ENCODE measurements at regions not wholly inside any gene's neighbourhood (a gene's known extent, or its start where the extent isn't known, plus 50 kb on each side); places are given as distances from the start of the nearest gene placed in this dataset.
A peak's percentile ranks its signal among the peaks of the same experiment; 100 is the strongest.

GRCh38 chr11:13073119-13073981 is 64.2 kb downstream of the RASSF10 start (continued):
- no peak for TF ChIP-seq PPARG (CRISPR knock-in tag; conservative IDR thresholded peaks at IDR 0.05)
- TF ChIP-seq ZBTB49 (CRISPR knock-in tag; IDR thresholded peaks at IDR 0.05; ENCODE audit: borderline replicate concordance) = no peak
- peak in 1 of 2 experiments; percentile 26; a peak in 1 of 4 replicates for TF ChIP-seq EP300 (IDR thresholded peaks at IDR 0.05; ENCODE audit: low read depth in 2 of 2, low read length in 2 of 2)
- TF ChIP-seq EP300 (CRISPR knock-in tag; IDR thresholded peaks at IDR 0.05; ENCODE audit: borderline replicate concordance) = no peak
- TF ChIP-seq ZNF3 (CRISPR knock-in tag; IDR thresholded peaks at IDR 0.05) = no peak
- no peak for TF ChIP-seq ZNF230 (CRISPR knock-in tag; IDR thresholded peaks at IDR 0.05)

- ATAC-seq (no peak), DNase-seq (ENCODE audit: low spot score) (no peak), FAIRE-seq (no peak)
- no peak overlapping the region for H3K4me2 ChIP-seq (ENCODE audit: low read depth, low read length)
- H3K9me3 ChIP-seq (ENCODE audit: low read length) = no peaks in the 10 kb centered on the region
- H3K9ac ChIP-seq (ENCODE audit: insufficient read depth, low read depth, low read length) = no peak overlapping the region
- intact Hi-C loops (cut with micrococcal nuclease; ENCODE audit: unreplicated experiment) (no loop called here), in situ Hi-C loops (cut with HindIII; ENCODE audit: extremely low pct_ligation_motif_present, low pct_unique_long_range_greater_than_20kb) (no loop called here)
- no TSS peak for BruUV-seq (replicated peaks)
- no peaks in the 10 kb centered on the region for H3K79me2 ChIP-seq (ENCODE audit: insufficient read depth, low read length)
- no peaks in the 10 kb centered on the region for H4K20me1 ChIP-seq (ENCODE audit: insufficient read depth, low read length)
- H3K36me3 ChIP-seq (replicated peaks in 1 of 2; ENCODE audit: control insufficient read depth in 1 of 2, insufficient read depth in 2 of 2, low read length in 2 of 2) = no peaks in the 10 kb centered on the region
- H3K4me3 ChIP-seq (replicated peaks in 1 of 3; ENCODE audit: insufficient read depth in 1 of 3, low read depth in 2 of 3, low read length in 3 of 3) = no peak overlapping the region
- ChIA-PET CTCF (ENCODE audit: low intra/inter-chr PET ratio, low total read pairs) (no interaction called here), POLR2A (no interaction called here)
- no peaks in the 10 kb centered on the region; a peak in 2 of 5 replicates for H3K27me3 ChIP-seq (ENCODE audit: control insufficient read depth in 1 of 2, insufficient read depth in 2 of 2, low read length in 2 of 2)
- H3K4me1 ChIP-seq (ENCODE audit: insufficient read depth, low read length) = peaks cover 25% of the 10 kb centered on the region
- no peak overlapping the region for H3K27ac ChIP-seq (ENCODE audit: extremely low read length, insufficient read depth, low read length)
- no peak overlapping the region for H2AFZ ChIP-seq (ENCODE audit: low read length)
- WGBS (ENCODE audit: low lambda C conversion rate) = 48% methylated on average over 6 of the region's 6 CpGs
- TF ChIP-seq MEIS2 (CRISPR knock-in tag; IDR thresholded peaks at IDR 0.05) (no peak), CTCF (CRISPR knock-in tag; IDR thresholded peaks at IDR 0.05) (no peak), ATF7 (IDR thresholded peaks at IDR 0.05) (no peak), ATF7 (CRISPR knock-in tag; IDR thresholded peaks at IDR 0.05) (no peak), ZNF274 (CRISPR knock-in tag; IDR thresholded peaks at IDR 0.05) (no peak), MTA1 (CRISPR knock-in tag; IDR thresholded peaks at IDR 0.05; ENCODE audit: borderline replicate concordance) (no peak), ZNF264 (CRISPR knock-in tag; IDR thresholded peaks at IDR 0.05) (no peak), ZNF800 (CRISPR knock-in tag; IDR thresholded peaks at IDR 0.05) (no peak), HES4 (CRISPR knock-in tag; IDR thresholded peaks at IDR 0.05; ENCODE audit: borderline replicate concordance) (no peak), ATF3 (CRISPR knock-in tag; IDR thresholded peaks at IDR 0.05) (no peak)
These were observed 65.8 kb downstream of the RASSF10 start for GRCh38 chr11:13074714-13075464.

All from HepG2 (cell line).